Dermis microvascular lymphatic vessel endothelial cell (primary cell): ENCODE measurements at regions not wholly inside any gene's neighbourhood (a gene's known extent, or its start where the extent isn't known, plus 50 kb on each side); places are given as distances from the start of the nearest gene placed in this dataset.
A peak's percentile ranks its signal among the peaks of the same experiment; 100 is the strongest.

Source experiments
- DNase-seq, 2 donors: peaks; one replicate each; pipeline versions ENCODE4 v3.0.0 to v3.0.0-alpha.2; 2010; ENCODE audit warnings: low read depth in 2 of 2

DNA sequence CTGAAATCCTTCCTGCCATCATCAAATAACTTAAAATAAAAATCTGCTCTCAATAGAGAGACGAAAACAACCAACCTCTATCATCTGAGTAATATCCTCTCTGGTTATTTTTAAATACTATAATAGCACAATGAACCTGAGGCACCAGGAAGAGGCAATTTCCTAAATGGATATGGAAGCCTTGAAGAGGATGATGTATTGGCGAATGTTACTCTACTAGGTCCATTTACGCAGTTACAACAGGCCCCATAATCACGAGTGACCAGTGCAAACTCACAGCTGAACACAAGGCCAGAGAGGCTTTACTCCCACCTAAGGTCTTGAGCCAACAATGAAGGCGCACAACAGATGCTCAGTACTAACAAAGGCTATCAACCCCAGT is 678.8 kb upstream of the NR3C2 start:
- peak; percentile 46 to 77 for DNase-seq

DNA sequence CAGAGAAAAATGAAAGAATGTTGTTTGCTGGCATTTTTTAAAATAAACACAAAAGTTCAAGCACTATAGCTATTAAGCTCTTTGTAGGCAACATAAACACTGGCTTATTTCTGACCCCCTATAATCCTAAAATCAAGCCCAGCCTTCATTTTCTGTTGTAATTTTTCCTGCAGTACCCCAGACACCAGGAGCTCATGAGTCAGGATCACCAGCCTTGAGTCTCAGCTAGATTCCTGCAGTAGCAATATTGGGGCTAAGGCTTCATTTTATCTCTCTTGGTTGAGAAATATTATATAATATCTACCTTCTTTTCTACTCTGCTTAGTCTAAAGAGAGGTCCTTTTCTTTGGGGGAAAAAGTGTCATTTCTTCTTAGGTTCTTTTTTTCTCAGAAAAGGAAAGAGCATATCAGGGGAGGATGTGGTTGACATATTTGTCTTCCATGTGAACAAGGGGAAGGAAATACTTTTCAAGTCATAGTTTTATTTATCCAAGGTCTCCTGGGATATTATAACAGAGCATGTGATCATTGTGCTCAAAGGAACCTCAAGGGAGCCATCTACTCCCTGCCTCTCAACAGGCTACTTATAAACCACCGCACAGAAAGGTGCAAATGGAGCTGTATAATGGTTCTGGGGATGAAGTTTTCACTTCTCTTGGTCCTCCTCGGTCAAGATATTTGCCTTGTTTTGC is 678.3 kb upstream of the NR3C2 start:
- peak in 1 of 2 donors; percentile 58 for DNase-seq

DNA sequence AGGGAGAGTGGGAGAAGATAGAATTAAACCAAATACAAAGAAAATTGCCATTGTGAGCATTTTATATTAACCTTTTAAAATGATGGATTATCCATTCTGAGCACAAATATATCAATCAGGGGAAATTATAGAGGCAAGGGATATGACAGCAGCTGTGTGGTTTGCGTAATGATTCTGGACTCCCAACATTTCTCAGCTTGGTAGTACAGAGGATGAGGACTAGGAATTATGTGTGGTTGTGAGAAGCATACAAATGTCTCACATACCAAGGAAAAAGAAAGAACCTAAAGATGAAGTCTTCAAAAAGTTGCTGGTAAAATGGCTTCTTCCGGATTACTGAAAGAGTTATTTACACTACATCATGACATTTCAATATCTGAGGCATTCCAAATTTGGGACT is 674.6 kb upstream of the NR3C2 start:
- no peak for DNase-seq

DNA sequence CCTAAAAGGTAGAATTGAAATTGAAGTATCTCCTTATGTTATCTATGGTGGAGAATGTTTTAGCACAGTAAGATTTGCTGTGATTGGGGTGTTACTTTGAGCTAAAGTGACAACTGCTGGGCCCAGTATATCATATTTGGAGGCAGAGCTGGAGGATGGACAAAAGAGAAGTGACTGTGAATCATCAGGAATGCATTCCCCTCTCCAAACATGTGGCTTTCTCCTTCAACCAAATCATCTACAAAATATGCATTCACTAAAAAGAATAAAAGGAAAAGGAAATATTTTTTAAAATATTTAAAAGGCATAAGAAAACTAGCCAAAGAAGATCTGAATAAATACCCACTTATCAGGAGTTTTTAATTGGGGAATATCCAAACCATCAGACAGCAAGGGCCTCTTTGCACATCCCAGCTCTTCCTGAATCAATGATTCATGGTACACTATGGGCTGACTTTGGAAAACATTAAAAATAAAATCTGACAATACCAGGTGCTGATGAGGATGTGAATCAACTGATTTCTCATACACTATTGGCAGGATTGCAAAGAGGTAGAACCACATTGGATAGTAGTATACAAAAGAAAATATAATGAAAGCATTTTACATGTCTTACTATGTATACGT is 671.7 kb upstream of the NR3C2 start:
- DNase-seq: peak in 1 of 2 donors; percentile 32

DNA sequence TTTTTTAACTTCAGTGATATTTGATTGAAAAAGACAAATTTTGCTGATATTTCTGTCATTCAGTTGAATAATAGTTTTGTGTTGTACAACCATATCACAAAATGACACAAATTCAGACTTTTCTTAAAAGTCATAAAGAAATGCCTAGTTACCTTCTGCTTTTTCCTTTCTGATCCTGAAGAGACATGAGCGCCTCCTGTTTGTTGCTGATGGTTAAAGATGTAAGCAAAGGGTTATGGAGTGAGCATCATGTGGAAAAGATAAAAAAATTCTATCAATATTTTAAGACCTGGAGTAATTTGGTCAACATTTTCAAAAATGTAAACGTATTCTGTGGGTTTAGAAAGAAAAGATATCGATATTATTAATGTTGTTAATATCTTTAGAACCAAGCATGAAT is 669.9 kb upstream of the NR3C2 start:
- DNase-seq: no peak

DNA sequence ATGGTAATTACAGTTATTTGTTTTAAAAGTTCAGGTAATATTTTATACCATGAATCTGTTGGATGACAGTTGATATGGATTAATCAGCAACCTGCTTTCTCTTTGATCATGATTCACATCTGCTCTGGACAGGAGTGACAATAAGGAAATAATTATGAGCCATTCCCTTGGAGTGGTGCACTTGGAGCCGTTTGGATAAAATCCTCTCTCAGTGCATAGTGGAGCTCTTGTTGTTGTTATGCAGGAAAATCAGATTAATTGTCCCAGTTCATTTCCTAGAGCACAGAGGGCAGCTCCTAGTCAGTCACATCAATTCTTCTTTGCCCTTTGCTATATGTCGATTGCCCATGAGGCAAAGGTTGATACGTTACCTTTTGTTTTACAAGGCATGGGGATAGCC is 668.3 kb upstream of the NR3C2 start:
- no peak for DNase-seq

DNA sequence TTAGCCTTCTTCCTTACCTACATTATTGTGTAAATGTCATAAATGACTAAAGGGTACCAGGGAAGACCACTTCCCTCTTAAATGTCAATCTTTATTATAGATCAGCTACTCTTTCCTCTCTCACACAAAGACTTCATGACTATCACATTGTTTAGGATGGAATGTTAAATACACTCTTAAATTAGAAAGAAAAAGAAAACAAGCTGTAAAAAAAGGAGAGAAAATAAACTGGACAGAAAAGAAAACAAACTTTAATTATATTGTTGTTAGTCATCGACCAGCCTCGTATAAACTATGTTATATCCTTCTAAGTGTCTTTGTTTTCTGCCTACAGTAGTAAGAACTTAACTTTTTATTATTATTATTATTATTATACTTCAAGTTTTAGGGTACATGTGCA is 666.4 kb upstream of the NR3C2 start:
- DNase-seq: no peak

DNA sequence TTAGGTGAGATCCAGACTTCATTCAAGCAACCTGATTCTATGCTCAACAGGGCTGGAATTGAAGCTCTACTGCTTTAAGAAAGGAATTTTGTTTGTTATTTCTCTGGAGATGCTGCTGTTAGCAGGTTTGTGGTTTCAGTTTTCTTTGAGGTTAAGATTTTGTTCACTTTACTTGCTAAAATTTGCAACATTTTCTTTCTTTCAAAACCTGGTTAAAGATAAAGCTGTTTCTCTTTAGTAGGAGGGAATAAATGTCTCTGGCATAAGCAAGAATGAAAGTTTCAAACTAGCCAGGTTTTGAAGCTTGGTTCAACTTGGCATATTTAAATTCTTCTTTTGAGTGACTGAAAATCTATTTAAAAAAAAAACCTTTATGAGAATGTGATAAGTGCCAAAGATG is 660.6 kb upstream of the NR3C2 start:
- DNase-seq: no peak

DNA sequence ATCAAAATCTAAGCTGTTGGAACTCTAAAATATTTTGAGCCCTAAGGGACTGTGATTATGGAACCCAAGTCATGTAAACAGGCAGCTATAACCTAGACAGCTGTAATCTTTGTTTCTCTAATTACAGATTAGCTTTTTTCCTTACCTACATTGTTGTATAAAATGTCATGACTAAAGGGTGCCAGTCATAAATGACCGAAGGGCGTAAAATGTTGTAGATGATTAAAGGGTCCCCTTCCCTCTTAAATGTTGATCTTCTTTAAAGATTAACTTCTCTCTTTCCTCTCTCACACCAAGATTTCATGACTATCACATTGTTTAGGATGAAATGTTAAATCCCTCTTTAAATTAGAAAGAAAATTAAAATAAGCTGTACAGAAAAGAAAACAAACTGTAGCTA is 659.4 kb upstream of the NR3C2 start:
- no peak for DNase-seq

DNA sequence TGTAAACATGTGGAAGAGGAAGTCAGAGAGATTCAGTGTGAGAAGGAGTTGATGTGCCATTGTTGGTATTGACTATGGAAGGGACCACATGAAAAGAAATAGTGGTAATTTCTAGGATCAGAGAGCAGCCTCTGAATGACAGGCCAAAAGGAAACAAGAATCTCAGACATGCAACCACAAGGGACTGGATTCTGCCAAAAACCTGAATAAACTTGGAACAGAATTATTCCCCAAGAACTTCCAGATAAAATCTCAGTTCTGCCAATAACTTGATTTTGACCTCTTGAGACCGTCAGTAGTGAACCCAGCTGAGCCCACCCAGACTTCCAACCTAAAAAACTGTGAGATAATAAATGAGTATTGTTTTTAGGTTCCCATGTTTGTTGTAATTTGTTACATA is 653.6 kb upstream of the NR3C2 start:
- DNase-seq: no peak

DNA sequence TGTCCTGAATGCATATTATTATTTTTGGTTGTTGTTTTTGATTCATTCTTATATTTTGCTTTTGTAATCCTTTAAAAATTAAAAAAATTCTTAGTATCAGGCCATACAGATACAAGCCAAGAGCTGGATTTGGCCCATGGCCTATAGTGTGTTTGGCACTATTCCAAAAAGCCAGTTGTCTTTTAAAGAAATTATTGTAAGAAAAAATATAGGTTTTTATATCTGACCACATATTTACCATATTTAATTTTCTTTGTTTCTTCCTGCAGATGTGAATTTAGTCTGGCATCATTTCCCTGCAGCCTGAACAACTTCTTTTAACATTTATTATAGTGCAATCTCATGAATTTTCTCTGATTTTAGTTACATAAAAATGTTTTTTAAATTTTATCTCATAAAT is 652.8 kb upstream of the NR3C2 start:
- no peak for DNase-seq

DNA sequence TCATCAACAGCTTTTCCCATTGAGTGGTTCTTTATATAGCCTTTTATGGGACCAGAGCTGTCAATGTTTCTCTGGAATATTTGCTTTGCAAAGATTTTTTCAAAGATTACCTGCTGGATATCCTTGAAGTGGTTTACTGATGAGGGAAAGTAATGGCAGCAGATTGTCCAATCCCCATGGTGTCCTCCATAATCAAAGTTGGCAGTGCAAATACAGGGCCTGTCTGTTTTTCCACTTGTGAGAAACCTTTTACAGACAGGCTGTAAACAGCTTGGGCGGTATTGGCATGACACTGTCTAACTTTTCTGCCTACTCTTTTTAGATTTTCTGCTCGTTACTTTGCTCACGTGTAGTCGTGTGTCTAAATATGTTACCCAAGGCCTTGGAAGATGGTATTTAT is 641.9 kb upstream of the NR3C2 start:
- no peak for DNase-seq

DNA sequence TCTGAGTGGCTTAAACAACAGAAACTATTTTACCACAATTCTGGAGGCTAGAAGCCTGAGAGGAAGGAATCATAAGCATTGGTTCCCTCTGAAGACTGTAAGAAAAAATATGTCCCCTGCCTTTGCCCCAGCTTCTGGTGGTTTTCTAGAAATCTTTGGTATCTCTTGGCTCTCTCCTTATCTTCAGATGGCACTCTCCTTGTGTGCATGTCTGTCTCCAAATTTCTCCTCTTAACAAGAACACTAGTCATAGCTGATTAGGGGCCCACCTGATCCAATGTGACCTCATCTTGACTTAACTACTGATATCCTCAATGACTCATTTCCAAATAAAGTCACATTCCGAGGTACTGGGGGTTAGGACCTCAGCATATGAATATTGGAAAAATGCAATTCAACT is 635.0 kb upstream of the NR3C2 start:
- DNase-seq: no peak

DNA sequence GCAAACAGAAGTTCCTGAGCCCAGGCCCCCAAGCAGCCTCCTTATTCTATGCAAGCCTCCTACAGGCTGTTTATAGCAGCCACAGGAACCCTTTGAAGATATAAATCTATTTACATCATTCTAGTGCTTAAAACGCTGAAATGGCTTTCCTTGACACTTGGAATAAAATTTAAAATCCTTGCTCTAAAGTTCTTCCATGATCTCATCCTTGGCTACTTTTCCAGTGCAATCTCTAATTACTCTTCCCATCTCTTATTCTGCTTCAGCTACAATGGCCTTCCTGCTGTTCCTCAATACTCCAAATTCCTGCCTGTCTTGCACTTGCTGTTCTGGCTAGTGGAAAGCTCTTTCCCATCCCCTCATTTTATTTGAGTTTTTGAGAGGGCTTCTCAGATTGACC is 634.2 kb upstream of the NR3C2 start:
- DNase-seq: no peak

DNA sequence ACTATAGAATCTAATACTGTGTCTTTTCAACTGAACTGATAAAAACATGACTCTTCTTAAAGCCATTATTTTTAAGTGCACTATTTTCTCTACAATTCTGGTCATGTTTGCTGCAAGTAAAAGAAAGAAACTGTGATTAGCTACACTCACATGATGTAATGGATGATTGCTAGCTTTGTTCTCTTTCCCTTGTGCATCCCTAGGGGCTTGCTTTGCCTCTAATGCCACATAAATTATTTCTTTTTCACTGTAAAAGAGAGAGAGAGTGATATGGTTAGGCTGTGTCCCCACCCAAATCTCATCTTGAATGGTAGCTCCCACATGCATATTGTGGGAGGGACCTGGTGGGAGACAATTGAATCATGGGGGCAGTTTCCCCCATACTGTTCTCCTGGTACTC is 630.2 kb upstream of the NR3C2 start:
- no peak for DNase-seq

DNA sequence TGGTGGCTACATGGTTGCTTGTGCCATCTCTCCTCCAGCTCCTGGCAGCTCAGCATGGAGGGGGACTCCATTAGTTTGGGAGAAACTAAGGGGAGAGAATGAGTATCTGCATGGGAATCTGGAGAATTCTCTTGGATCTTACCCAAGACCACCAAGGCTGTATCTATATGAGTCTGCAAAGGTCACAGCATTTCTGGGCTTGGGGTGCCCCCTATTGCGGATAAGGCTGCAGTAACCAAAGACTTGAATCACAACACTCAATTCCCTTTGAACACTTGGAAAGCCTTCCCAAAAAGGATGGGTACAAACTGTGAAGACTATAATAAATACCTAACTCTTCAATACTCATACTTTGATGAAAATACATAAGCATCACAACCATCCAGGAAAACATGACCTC is 623.5 kb upstream of the NR3C2 start:
- no peak for DNase-seq

DNA sequence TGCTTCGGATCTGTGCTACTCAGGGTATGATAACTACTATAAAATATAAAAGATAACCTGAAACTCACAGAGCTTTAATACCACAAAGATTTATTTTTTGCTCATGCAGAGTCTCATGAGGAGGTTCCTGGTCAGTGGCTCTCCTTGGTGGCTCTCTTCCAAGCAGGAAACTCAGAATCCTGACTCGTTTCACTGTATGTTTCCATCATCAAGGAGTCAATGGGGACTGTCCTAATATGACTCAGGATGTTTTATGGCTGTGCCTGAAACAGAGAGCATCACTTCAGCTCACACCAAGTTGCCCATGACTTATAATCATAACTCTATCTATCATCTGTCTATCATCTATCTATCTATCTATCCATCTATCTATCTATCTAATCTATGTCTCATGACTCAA is 620.8 kb upstream of the NR3C2 start:
- DNase-seq: no peak

DNA sequence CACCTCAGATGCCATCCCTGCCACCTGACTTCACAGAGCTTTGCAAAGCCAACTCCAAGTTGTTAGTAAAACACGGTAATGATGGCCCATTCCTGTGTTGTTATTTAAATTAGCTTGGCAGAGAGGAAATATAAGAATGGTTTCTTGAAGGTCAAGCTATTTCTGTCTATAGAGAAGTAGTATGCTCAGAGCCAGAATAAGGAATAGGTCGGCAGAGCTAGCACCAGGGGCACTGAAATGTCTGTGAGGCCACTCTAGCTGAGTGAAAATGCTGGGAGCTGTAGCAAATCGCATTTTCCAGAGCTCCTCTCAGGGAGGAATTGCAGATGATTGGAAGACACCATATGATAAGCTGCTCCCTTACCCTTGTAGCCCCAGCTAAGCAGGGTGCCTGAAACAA is 615.4 kb upstream of the NR3C2 start:
- no peak for DNase-seq

DNA sequence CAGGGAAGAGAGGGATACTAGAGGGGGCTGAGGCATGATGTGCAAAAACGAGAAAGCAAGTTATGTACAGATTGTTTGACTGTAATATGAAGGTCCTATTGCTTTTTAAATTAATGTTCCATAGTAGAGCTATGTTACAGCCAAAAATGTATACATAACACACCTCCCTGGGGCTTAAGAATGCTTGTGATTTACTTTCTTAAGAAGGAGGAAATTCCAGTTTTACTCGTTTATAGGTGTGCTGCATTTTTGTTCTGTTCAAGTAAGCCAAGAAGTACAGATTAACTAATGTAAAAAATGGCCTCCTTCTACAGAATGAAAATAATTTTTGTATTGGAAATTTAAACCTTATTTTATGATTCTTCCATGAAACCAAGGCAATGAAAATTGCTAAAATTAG is 614.4 kb upstream of the NR3C2 start:
- DNase-seq: no peak

DNA sequence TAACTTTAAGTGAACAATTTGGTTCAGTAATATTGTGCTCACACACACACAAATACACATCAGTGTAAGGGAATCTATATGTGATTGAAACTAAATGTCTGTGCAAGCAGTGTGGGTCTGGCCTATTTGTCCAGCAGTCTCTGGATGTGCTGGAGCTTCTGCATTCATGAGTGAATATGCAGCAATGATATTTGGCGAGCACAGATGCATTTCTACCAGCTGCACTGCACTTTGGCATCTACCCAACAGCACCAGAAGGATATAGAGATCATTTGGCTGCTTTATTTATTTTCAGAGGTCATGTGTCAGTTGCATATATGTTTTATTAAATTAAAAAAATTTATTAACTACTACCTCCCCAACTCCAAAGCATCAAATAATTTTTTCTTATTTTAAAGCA is 613.4 kb upstream of the NR3C2 start:
- no peak for DNase-seq

DNA sequence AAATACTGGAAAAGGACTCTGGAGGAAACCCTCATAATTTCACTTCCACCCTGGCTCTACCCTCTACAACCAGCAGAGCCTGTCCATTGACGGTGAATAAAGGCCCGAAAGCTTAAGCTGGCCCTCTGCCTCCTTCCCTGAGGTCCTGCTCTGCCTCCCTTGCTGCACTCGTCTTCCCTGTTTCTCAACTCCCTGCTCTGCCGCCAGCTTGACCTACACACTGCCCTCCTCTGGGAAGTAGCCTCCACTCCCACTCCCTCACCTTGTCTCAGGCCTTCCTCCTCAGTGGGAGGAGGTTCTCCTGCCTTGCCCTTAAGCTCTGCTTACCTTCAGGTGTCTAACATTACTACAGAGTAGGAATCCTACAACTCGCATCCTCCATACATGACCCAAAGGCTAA is 608.6 kb upstream of the NR3C2 start:
- no peak for DNase-seq

DNA sequence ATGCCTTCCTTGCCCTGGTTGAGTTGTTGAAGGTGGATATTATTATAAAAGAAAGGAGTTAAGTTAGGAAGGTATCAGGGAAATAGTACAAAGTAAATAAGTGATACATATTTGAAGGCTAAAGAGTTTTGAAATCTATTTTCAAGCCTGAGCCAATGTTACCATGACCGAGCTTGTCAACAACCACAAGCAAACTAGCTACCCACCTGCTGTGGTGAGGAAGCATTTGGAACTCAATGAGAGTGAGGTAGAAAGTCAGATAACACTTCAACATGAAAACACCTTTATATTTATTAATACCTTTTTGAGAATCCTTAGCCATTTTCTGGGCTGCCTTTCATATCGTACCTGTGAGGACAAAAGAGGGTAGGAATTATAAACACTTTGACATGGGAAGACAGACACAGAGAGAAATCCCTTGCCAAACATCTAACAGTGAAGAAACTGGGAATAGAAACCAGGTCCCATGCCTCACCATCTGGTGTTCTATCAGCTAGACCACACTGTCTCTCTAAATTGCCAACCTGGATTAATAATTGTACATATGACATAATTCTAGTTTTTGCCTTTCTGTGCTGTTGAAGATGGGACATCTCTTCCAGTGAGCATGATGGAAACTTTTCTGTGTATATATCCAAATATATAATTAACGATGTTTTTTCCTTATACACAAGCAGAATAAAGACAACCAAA is 606.4 kb upstream of the NR3C2 start:
- no peak for DNase-seq

DNA sequence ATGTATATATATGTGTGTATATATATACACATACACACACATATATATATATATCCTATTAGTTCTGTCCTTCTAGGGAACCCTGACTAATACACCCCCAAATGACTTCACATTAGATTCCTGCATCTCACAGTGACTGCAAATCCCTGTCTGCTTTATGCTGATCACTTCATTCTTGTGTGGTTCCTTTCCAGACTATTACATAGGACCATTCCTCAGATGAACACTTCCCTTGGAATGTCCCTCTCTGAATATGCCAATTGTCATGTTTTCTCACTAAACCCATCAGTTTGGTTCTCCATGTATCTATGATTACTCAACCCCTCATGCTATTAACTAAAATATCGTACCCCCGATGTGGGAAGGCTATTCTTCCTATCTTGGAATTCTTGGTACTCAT is 605.2 kb upstream of the NR3C2 start:
- no peak for DNase-seq
